ENCODE measurements at regions not wholly inside any gene's neighbourhood (a gene's known extent, or its start where the extent isn't known, plus 50 kb on each side); places are given as distances from the start of the nearest gene placed in this dataset.

GRCh38 chr9:78525986-78526560, 229.1 kb downstream of the PSAT1 start:
- DNase-seq (ENCODE audit: low read depth): no peak
- in situ Hi-C loops (cut with HindIII; ENCODE audit: low sequenced_read_pairs): no loop called here

DNA sequence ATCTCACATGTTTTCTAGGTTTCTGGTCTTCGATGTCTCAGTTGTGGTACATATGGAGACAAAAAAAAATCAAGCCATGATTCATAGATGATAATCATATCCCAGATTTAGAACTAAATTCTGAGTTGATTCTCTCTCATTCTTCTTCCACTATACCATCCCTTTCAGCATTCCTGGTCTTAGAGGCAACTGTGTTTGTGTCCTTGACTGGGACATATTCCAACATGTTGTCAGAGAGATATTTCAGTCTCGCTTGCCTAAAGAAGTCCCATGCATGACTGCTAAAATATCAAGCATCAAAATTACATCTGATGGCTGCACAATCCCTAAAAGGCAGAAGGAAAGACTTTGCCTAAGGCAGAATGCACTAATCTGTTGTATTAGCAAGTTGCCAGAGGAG, 236.6 kb downstream of the PSAT1 start:
- TF ChIP-seq, protein P1, sequence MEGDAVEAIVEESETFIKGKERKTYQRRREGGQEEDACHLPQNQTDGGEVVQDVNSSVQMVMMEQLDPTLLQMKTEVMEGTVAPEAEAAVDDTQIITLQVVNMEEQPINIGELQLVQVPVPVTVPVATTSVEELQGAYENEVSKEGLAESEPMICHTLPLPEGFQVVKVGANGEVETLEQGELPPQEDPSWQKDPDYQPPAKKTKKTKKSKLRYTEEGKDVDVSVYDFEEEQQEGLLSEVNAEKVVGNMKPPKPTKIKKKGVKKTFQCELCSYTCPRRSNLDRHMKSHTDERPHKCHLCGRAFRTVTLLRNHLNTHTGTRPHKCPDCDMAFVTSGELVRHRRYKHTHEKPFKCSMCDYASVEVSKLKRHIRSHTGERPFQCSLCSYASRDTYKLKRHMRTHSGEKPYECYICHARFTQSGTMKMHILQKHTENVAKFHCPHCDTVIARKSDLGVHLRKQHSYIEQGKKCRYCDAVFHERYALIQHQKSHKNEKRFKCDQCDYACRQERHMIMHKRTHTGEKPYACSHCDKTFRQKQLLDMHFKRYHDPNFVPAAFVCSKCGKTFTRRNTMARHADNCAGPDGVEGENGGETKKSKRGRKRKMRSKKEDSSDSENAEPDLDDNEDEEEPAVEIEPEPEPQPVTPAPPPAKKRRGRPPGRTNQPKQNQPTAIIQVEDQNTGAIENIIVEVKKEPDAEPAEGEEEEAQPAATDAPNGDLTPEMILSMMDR (IDR thresholded peaks at IDR 0.05; ENCODE audit: low read depth, low read length, missing control alignments): no peak
- DNase-seq (ENCODE audit: low read depth): no peak
- in situ Hi-C loops (cut with HindIII; ENCODE audit: low sequenced_read_pairs): no loop called here
- H3K4me3 ChIP-seq (ENCODE audit: low read depth, low read length): no peak overlapping the region

More at GRCh38 chr9:78525986-78526560, 229.1 kb downstream of the PSAT1 start:
- TF ChIP-seq, protein P1 (IDR thresholded peaks at IDR 0.05; ENCODE audit: low read depth, low read length, missing control alignments): no peak
- no peak overlapping the region for H3K4me3 ChIP-seq (ENCODE audit: low read depth, low read length)

- TF ChIP-seq, protein P1 (IDR thresholded peaks at IDR 0.05; ENCODE audit: low read depth, low read length, missing control alignments): no peak
- no peak overlapping the region for H3K4me3 ChIP-seq (ENCODE audit: low read depth, low read length)
- no peak for DNase-seq (ENCODE audit: low read depth)
- in situ Hi-C loops (cut with HindIII; ENCODE audit: low sequenced_read_pairs): no loop called here
Measured at GRCh38 chr9:78539188-78539587, 242.3 kb downstream of the PSAT1 start.

GRCh38 chr9:78539904-78540303, 243.0 kb downstream of the PSAT1 start:
- TF ChIP-seq, protein P1 (IDR thresholded peaks at IDR 0.05; ENCODE audit: low read depth, low read length, missing control alignments): no peak
- peak; percentile 74 for DNase-seq (ENCODE audit: low read depth)
- in situ Hi-C loops (cut with HindIII; ENCODE audit: low sequenced_read_pairs): no loop called here
- no peak overlapping the region for H3K4me3 ChIP-seq (ENCODE audit: low read depth, low read length)

GRCh38 chr9:78541868-78542443, 245.0 kb downstream of the PSAT1 start:
- no peak for DNase-seq (ENCODE audit: low read depth)
- no peak overlapping the region for H3K4me3 ChIP-seq (ENCODE audit: low read depth, low read length)
- TF ChIP-seq, protein P1 (IDR thresholded peaks at IDR 0.05; ENCODE audit: low read depth, low read length, missing control alignments): no peak
- in situ Hi-C loops (cut with HindIII; ENCODE audit: low sequenced_read_pairs): no loop called here

DNA sequence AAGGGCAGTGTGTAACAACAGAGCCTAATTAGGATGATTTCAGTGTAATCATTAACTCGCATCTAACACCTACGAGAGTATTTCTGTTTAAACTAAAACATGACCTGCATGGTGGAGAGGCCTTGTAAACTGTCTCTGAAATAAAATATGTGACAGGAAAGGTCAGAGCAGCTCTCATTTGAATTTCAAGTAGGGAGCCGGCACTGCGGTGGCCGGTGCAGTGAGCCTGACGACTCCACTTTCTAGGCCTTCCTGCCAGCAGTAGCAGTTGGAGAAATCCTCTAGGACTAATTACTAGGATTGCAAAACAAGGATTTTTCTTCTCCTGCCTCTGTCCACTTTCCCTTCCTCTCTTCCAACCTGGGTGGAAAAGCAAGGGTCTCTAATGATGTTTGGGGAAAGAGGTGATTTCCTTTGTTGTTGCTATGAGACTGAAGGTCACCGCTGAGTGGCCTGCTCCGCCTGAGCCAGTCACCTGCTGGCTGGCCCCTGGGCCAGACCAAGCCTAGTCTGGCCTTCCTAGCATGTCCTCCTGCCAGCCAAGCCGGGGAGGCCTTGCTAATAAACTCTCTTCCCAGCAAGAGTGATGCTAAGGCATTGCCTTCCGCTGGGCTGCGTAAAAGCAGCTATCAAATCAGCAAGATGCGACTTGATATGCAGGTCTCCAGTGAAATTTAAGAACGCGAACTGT, 245.7 kb downstream of the PSAT1 start:
- TF ChIP-seq, protein P1 (IDR thresholded peaks at IDR 0.05; ENCODE audit: low read depth, low read length, missing control alignments): no peak
- in situ Hi-C loops (cut with HindIII; ENCODE audit: low sequenced_read_pairs): no loop called here
- DNase-seq (ENCODE audit: low read depth): no peak
- no peak overlapping the region for H3K4me3 ChIP-seq (ENCODE audit: low read depth, low read length)
